Vagina (tissue), 2 donors: ENCODE measurements at regions not wholly inside any gene's neighbourhood (a gene's known extent, or its start where the extent isn't known, plus 50 kb on each side); places are given as distances from the start of the nearest gene placed in this dataset.

Experiments
- DNase-seq, 2 donors: peaks; one replicate each; pipeline ENCODE4 v3.0.0-alpha.2; 2017; ENCODE audit errors: extremely low spot score in 2 of 2
- H3K27ac ChIP-seq: fragments of 200-600 bp; sonication (generic); one replicate; pipeline ENCODE4 v1.5.1; 2019
- H3K27me3 ChIP-seq: fragments of 200-600 bp; sonication (generic); one replicate; pipeline ENCODE4 v1.5.1; 2019
- H3K36me3 ChIP-seq, 2 donors: fragments of 200-600 bp; sonication (generic); one replicate each; pipeline ENCODE4 v1.5.1; 2017 to 2019
- H3K4me1 ChIP-seq: fragments of 200-600 bp; sonication (generic); one replicate; pipeline ENCODE4 v1.5.1; 2019
- H3K4me3 ChIP-seq, 2 donors: fragments of 200-600 bp; sonication (generic); 1 replicate in 1 of 2; 2 replicates in 1 of 2; pipeline ENCODE4 v1.5.1; 2016 to 2019
- H3K9me3 ChIP-seq: fragments of 200-600 bp; sonication (generic); one replicate; pipeline ENCODE4 v1.5.1; 2019
- POLR2A ChIP-seq, 2 donors: fragments of 450-650 bp; IDR thresholded peaks; one replicate each; pipeline ENCODE4 v1.6.1; 2017; ENCODE audit warnings: antibody characterized with exemption in 2 of 2, mild to moderate bottlenecking in 2 of 2, moderate library complexity in 2 of 2
- POLR2AphosphoS5 ChIP-seq, 2 donors: sonication (generic); formaldehyde crosslinking; IDR thresholded peaks; one replicate each; pipeline ENCODE4 v1.9.0; 2017; ENCODE audit warnings: antibody characterized with exemption in 2 of 2, mild to moderate bottlenecking in 2 of 2, low read depth in 1 of 2; ENCODE audit not compliant: insufficient read depth in 1 of 2
- intact Hi-C: fragments of 100-400 bp; cut with DNase I; formaldehyde crosslinking; loops from one replicate; pipeline ENCODE4 v1.15.1; 2023
- TF ChIP-seq, protein P1 (sequence below), 3 experiments: fragments of 450-650 bp in 2 of 3; fragments of 200-600 bp in 1 of 3; sonication (generic) in 1 of 3; IDR thresholded peaks; one replicate each; pipeline ENCODE4 v1.5.1; 2017 to 2019; ENCODE audit warnings: antibody characterized with exemption in 3 of 3, mild to moderate bottlenecking in 2 of 3, moderate library complexity in 2 of 3

DNA sequence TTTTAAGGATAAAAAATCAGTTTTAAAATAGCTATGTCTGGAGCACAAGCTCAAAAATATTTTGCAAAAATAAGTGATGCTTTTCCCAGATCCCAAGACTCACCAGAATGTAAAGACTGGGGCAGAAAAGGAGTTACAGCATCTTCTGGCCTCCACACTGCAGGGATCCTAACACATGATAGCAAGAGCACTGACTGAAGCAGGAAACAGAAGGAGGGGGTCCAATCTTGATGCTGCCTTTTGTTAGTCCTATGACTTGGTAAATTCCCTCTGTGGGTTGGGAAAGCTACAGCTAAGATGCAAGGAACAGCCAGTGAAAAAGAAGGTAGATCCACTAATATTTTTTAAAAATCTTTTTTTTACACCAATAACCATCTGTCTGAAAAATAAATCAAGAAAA lies 54.2 kb upstream of the TNR start:
- no peaks in the 10 kb centered on the region for H3K36me3 ChIP-seq
- no peaks in the 10 kb centered on the region for H3K27me3 ChIP-seq
- no peak overlapping the region for H3K4me3 ChIP-seq
- no peaks in the 10 kb centered on the region for H3K9me3 ChIP-seq
- no peak for DNase-seq
- TF ChIP-seq POLR2AphosphoS5 (IDR thresholded peaks at IDR 0.05; ENCODE audit: insufficient read depth in 1 of 2, low read depth in 1 of 2) (no peak), POLR2A (IDR thresholded peaks at IDR 0.05) (no peak)
- TF ChIP-seq, protein P1, sequence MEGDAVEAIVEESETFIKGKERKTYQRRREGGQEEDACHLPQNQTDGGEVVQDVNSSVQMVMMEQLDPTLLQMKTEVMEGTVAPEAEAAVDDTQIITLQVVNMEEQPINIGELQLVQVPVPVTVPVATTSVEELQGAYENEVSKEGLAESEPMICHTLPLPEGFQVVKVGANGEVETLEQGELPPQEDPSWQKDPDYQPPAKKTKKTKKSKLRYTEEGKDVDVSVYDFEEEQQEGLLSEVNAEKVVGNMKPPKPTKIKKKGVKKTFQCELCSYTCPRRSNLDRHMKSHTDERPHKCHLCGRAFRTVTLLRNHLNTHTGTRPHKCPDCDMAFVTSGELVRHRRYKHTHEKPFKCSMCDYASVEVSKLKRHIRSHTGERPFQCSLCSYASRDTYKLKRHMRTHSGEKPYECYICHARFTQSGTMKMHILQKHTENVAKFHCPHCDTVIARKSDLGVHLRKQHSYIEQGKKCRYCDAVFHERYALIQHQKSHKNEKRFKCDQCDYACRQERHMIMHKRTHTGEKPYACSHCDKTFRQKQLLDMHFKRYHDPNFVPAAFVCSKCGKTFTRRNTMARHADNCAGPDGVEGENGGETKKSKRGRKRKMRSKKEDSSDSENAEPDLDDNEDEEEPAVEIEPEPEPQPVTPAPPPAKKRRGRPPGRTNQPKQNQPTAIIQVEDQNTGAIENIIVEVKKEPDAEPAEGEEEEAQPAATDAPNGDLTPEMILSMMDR (IDR thresholded peaks at IDR 0.05) = no peak
- no peaks in the 10 kb centered on the region for H3K4me1 ChIP-seq
- intact Hi-C loops = no loop called here
- no peak overlapping the region for H3K27ac ChIP-seq

DNA sequence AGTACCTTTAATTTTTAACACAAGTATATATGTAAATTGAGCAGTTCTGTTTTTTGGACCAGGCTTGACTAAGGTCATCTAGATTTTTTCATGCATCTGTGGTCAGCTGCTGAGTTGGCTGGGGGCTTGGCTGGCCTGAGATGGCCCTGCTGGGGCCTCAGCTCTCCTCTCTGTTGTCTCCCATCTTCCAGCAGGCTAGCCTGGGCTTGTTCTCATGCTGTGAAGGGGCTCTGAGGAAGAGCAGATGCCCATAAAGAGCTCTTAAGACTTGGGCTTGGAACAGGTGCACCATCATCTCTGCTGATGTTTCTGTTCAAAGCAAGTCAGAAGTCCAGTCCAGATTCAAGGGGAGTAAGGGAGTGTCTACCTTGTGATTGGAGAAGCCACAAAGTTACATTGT lies 51.2 kb upstream of the TNR start:
- no peak overlapping the region for H3K27ac ChIP-seq
- intact Hi-C loops = no loop called here
- no peaks in the 10 kb centered on the region for H3K9me3 ChIP-seq
- TF ChIP-seq, protein P1 (IDR thresholded peaks at IDR 0.05) = no peak
- no peak for TF ChIP-seq POLR2A (IDR thresholded peaks at IDR 0.05)
- TF ChIP-seq POLR2AphosphoS5 (IDR thresholded peaks at IDR 0.05; ENCODE audit: insufficient read depth in 1 of 2, low read depth in 1 of 2) = no peak
- no peak for DNase-seq
- no peaks in the 10 kb centered on the region for H3K36me3 ChIP-seq
- no peaks in the 10 kb centered on the region for H3K4me1 ChIP-seq
- no peaks in the 10 kb centered on the region for H3K27me3 ChIP-seq
- H3K4me3 ChIP-seq = no peak overlapping the region

DNA sequence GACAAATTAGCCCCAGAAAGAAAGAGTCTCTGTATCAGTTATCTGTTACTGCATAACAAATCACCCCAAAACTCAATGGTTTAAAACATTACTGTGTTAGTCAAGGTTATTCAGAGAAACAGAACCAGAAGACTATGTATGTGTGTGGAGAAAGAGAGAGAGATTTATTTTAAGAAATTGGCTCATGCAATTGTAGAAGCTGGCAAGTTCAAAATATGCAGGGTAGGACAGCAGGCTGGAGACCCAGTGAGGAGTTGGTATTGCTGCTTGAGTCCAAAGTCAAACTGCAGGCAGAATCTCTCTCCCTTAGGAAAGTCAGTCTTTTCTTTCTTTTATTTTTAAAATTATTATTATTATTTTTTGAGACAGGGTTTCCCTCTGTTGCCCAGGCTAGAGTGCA lies 50.2 kb upstream of the TNR start:
- Histone ChIP-seq H3K4me1 (no peaks in the 10 kb centered on the region), H3K36me3 (no peaks in the 10 kb centered on the region), H3K4me3 (no peak overlapping the region), H3K27me3 (no peaks in the 10 kb centered on the region), H3K27ac (no peak overlapping the region), H3K9me3 (no peaks in the 10 kb centered on the region)
- DNase-seq = no peak
- intact Hi-C loops = no loop called here
- TF ChIP-seq POLR2A (IDR thresholded peaks at IDR 0.05) (no peak), POLR2AphosphoS5 (IDR thresholded peaks at IDR 0.05; ENCODE audit: insufficient read depth in 1 of 2, low read depth in 1 of 2) (no peak)
- TF ChIP-seq, protein P1 (IDR thresholded peaks at IDR 0.05) = no peak
